Activated naive CD8-positive, alpha-beta T cell treated with anti-CD3 and anti-CD28 coated beads for 36 hours (primary cell): ENCODE measurements at regions not wholly inside any gene's neighbourhood (a gene's known extent, or its start where the extent isn't known, plus 50 kb on each side); places are given as distances from the start of the nearest gene placed in this dataset.

Experiments
- DNase-seq: peaks from one replicate; pipeline ENCODE4 v3.0.0; 2021
- H3K27ac Mint-ChIP-seq: one replicate; pipeline ENCODE4 v1.8.0; 2022; ENCODE audit warnings: mild to moderate bottlenecking, moderate library complexity, mixed read lengths
- H3K27me3 Mint-ChIP-seq: one replicate; pipeline ENCODE4 v1.8.0; 2022; ENCODE audit warnings: mild to moderate bottlenecking, mixed read lengths
- H3K36me3 Mint-ChIP-seq: one replicate; pipeline ENCODE4 v1.8.0; 2021; ENCODE audit warnings: mild to moderate bottlenecking, mixed read lengths
- H3K4me1 Mint-ChIP-seq: one replicate; pipeline ENCODE4 v1.8.0; 2021; ENCODE audit warnings: mixed read lengths
- H3K4me3 Mint-ChIP-seq: one replicate; pipeline ENCODE4 v1.8.0; 2022; ENCODE audit warnings: mild to moderate bottlenecking, moderate library complexity, mixed read lengths
- H3K9me3 Mint-ChIP-seq: one replicate; pipeline ENCODE4 v1.8.0; 2022; ENCODE audit warnings: mixed read lengths

- Mint-ChIP-seq H3K4me1 (no peaks in the 10 kb centered on the region), H3K4me3 (no peak overlapping the region), H3K36me3 (peaks cover 17% of the 10 kb centered on the region), H3K27me3 (no peaks in the 10 kb centered on the region), H3K27ac (no peak overlapping the region), H3K9me3 (peaks cover 2% of the 10 kb centered on the region)
- no peak for DNase-seq
Observed at GRCh38 chr2:18926631-18927524, 337.5 kb upstream of the NT5C1B start.

DNA sequence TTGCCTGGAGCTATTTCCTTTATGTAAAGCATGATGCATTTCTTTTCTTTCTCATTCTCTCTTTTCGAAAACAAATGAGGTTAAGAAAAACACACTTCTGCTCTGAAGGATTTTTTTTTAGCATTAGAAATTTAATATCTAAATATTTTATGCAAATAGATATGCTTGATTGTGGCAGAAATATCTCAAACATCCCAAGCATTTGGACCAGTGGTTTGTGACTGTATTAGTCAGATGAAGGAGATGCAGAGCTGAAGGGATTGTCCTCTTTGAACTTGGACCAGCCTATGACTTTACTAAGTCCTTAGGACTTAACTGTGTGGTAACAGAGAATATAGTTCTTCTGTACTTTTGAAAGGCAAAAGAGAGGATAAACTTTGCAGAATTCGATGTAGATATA is 335.9 kb upstream of the NT5C1B start:
- no peaks in the 10 kb centered on the region for H3K4me1 Mint-ChIP-seq
- peaks cover 2% of the 10 kb centered on the region for H3K9me3 Mint-ChIP-seq
- peaks cover 14% of the 10 kb centered on the region for H3K36me3 Mint-ChIP-seq
- no peaks in the 10 kb centered on the region for H3K27me3 Mint-ChIP-seq
- DNase-seq = no peak
- H3K4me3 Mint-ChIP-seq = no peak overlapping the region
- no peak overlapping the region for H3K27ac Mint-ChIP-seq

DNA sequence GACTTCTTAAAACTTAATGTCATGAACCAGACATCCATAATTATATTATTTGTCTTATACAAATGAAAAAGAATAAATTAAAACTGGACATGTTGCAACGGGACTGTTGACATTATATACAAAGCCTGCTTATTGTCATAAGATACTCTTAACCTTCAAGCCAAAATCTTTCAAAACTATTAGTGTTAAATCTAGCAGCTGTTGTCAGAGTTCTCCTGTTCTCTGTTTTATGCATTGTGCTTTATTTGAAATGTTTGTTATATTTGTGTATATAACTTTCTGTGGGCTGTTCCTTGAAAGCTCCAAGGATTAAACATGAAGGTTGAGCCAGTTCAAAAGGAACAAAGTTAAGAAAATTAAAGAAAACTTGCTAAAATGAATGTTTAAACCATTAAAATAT is 335.5 kb upstream of the NT5C1B start:
- peaks cover 14% of the 10 kb centered on the region for H3K36me3 Mint-ChIP-seq
- no peaks in the 10 kb centered on the region for H3K4me1 Mint-ChIP-seq
- peaks cover 2% of the 10 kb centered on the region for H3K9me3 Mint-ChIP-seq
- H3K27ac Mint-ChIP-seq = no peak overlapping the region
- no peaks in the 10 kb centered on the region for H3K27me3 Mint-ChIP-seq
- H3K4me3 Mint-ChIP-seq = no peak overlapping the region
- DNase-seq = no peak

DNA sequence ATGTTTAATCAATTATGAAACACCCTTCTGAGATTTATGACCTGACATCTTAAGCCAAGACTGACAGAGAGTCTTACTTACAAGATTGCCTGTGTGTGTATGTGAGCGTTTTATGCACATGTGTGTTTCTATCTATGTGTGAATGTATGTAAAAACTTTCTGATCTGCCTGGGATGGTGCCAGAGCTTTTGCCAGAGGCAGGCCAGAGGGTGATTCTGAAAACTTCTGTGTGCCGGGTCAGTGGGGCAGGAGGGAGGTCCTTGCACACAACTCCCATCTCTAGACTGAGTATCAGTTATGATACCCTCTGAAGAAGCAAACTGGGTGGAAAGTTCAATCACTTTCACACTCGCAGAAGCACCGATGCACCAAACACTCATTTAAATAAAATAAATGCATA is 335.0 kb upstream of the NT5C1B start:
- no peak overlapping the region for H3K4me3 Mint-ChIP-seq
- H3K36me3 Mint-ChIP-seq = peaks cover 12% of the 10 kb centered on the region
- H3K27ac Mint-ChIP-seq = no peak overlapping the region
- H3K4me1 Mint-ChIP-seq = no peaks in the 10 kb centered on the region
- H3K27me3 Mint-ChIP-seq = no peaks in the 10 kb centered on the region
- H3K9me3 Mint-ChIP-seq = peaks cover 2% of the 10 kb centered on the region
- no peak for DNase-seq

DNA sequence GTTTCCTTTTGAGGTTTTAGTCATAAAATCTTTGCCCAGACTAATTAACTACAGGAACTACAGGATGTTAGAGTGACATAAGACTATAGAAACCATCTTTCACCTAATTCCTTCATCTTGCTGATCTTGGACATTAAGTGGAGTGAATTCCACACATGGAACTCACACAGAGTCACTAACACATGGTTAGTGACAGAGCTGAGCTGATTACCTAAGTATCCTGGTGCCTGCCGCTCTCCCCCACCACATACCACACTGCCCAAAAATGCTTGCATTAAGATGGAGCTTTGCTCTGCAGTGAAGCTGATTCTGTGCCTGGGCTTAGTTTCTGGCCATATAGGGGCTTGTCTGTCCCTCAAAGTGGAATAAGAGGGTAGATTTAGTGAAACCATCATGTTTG is 332.9 kb upstream of the NT5C1B start:
- no peaks in the 10 kb centered on the region for H3K4me1 Mint-ChIP-seq
- H3K4me3 Mint-ChIP-seq = no peak overlapping the region
- H3K9me3 Mint-ChIP-seq = peaks cover 2% of the 10 kb centered on the region
- H3K27me3 Mint-ChIP-seq = no peaks in the 10 kb centered on the region
- no peak for DNase-seq
- peaks cover 13% of the 10 kb centered on the region for H3K36me3 Mint-ChIP-seq
- no peak overlapping the region for H3K27ac Mint-ChIP-seq

GRCh38 chr2:18918280-18918679 is 328.9 kb upstream of the NT5C1B start:
- Mint-ChIP-seq H3K9me3 (no peaks in the 10 kb centered on the region), H3K4me3 (no peak overlapping the region), H3K27me3 (no peaks in the 10 kb centered on the region), H3K4me1 (no peaks in the 10 kb centered on the region), H3K27ac (no peak overlapping the region), H3K36me3 (peaks cover 4% of the 10 kb centered on the region)
- no peak for DNase-seq

DNA sequence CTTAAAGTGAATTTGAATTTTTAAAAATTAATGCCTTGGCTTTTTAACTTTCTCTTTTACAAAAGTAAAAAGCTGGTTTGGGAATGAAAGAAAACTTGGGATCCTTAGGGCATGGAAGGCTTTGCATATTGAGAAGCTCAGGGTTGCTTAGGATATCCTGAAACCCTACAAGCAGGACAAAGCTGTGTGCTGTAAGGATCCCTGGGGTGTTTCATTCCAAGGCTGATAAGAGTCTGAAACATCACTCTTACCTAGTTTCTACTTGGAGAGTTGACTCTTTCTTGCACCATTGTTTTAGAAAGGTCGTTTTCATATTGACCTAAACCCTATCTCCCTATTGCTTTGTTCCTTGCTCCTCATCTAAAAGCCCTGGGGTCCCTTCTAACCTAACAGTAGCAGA is 325.9 kb upstream of the NT5C1B start:
- no peak for DNase-seq
- no peak overlapping the region for H3K4me3 Mint-ChIP-seq
- H3K4me1 Mint-ChIP-seq = no peaks in the 10 kb centered on the region
- H3K27me3 Mint-ChIP-seq = no peaks in the 10 kb centered on the region
- peaks cover 1% of the 10 kb centered on the region for H3K36me3 Mint-ChIP-seq
- H3K9me3 Mint-ChIP-seq = no peaks in the 10 kb centered on the region
- no peak overlapping the region for H3K27ac Mint-ChIP-seq

DNA sequence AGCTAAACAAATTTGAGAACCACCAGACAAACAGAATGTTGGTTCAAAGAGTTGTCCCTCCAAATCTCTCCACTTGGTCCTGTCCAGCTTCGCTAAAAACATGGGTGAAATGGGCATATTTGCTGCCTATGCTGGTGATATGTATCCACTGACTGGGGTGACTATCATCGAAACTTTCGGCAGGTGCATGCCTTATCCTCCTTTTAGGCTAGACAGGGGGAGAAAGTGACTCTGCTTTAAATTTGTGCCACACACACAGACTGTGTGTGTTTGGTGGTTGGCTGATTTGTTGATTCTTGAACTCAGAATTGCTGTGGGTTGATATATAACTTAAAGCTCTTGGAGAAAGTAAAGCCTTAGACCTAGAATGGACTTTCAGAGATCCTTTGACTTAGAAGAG is 324.1 kb upstream of the NT5C1B start:
- Mint-ChIP-seq H3K27ac (no peak overlapping the region), H3K36me3 (no peaks in the 10 kb centered on the region), H3K9me3 (no peaks in the 10 kb centered on the region)

GRCh38 chr2:18912225-18912888 is 323.0 kb upstream of the NT5C1B start:
- Mint-ChIP-seq H3K27ac (no peak overlapping the region), H3K36me3 (no peaks in the 10 kb centered on the region), H3K4me1 (no peaks in the 10 kb centered on the region), H3K4me3 (no peak overlapping the region), H3K27me3 (no peaks in the 10 kb centered on the region), H3K9me3 (no peaks in the 10 kb centered on the region)
- DNase-seq = no peak

More for the DNA sequence above, 324.1 kb upstream of the NT5C1B start:
- DNase-seq = no peak
- no peaks in the 10 kb centered on the region for H3K27me3 Mint-ChIP-seq
- H3K4me1 Mint-ChIP-seq = no peaks in the 10 kb centered on the region
- H3K4me3 Mint-ChIP-seq = no peak overlapping the region

GRCh38 chr2:18911416-18911815 is 322.0 kb upstream of the NT5C1B start:
- DNase-seq = no peak
- H3K4me1 Mint-ChIP-seq = no peaks in the 10 kb centered on the region
- peaks cover 3% of the 10 kb centered on the region for H3K36me3 Mint-ChIP-seq
- H3K9me3 Mint-ChIP-seq = no peaks in the 10 kb centered on the region
- H3K27ac Mint-ChIP-seq = no peak overlapping the region
- H3K4me3 Mint-ChIP-seq = no peak overlapping the region
- no peaks in the 10 kb centered on the region for H3K27me3 Mint-ChIP-seq

- no peak overlapping the region for H3K27ac Mint-ChIP-seq
- no peak for DNase-seq
- no peaks in the 10 kb centered on the region for H3K9me3 Mint-ChIP-seq
- H3K4me3 Mint-ChIP-seq = no peak overlapping the region
- H3K27me3 Mint-ChIP-seq = no peaks in the 10 kb centered on the region
- H3K36me3 Mint-ChIP-seq = peaks cover 6% of the 10 kb centered on the region
- no peaks in the 10 kb centered on the region for H3K4me1 Mint-ChIP-seq
Observed at GRCh38 chr2:18910843-18911242, 321.5 kb upstream of the NT5C1B start.

DNA sequence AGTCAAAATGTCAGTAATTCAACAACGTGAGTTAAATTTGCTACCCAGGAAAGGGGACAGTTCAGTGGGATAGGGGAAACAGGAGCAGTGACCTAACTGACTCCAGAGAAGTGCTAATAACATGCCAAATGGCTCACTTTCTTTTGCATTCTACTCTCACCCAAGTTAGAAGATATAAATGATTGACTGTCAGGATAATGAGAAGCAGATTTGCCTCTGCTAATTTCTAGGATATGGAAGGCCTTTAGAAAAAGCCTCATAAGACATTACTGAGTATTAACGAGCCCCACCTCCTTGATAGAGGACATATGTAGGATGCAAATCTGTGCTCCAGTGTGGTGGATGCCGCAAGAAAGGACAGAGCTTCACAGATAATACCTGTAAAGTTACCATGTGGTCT is 318.6 kb upstream of the NT5C1B start:
- H3K9me3 Mint-ChIP-seq = peaks cover 2% of the 10 kb centered on the region
- no peak overlapping the region for H3K4me3 Mint-ChIP-seq

DNA sequence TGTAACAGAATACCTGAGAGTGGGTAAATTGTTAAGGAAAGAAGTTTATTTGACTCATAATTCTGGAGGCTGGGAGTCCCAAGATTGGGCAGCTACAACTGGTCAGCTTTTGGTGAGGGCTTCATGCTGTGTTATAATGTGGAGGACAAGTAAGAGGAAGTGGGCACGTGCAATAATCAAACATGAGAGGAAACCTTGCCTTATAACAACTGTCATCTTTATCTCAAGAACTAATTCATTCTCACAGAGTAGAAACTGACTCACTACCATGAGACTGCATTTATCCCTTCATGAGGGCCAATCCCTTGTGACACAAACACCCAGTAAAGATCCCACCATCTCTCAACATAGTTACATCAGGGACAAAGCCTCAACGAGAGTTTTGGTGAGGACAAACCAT is 318.1 kb upstream of the NT5C1B start:
- H3K9me3 Mint-ChIP-seq = peaks cover 2% of the 10 kb centered on the region
- DNase-seq = no peak
- H3K27me3 Mint-ChIP-seq = no peaks in the 10 kb centered on the region
- H3K4me3 Mint-ChIP-seq = no peak overlapping the region
- no peak overlapping the region for H3K27ac Mint-ChIP-seq
- no peaks in the 10 kb centered on the region for H3K4me1 Mint-ChIP-seq
- peaks cover 7% of the 10 kb centered on the region for H3K36me3 Mint-ChIP-seq

More for the DNA sequence above, 318.6 kb upstream of the NT5C1B start:
- no peaks in the 10 kb centered on the region for H3K27me3 Mint-ChIP-seq
- H3K27ac Mint-ChIP-seq = no peak overlapping the region
- no peak for DNase-seq
- H3K4me1 Mint-ChIP-seq = no peaks in the 10 kb centered on the region
- peaks cover 7% of the 10 kb centered on the region for H3K36me3 Mint-ChIP-seq

DNA sequence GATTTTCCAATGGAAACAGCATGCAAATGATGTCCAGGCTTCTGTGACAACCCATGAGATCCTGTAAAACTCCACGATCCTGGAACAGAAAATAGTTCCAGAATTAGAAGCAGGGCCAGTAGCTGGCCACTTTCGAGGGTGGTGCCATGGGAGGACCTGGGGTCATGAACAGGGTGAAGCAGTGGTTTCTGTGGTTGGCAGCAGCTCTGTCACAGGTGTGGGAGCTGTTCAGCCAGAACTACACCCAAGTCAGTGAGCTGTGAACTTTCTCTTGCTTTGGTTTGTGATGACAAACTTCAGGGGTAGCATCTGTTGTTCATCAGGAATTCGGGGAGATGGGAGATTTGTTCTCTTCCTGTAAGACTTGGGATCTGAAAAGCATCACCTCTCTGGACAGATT is 314.4 kb upstream of the NT5C1B start:
- H3K4me3 Mint-ChIP-seq = no peak overlapping the region
- H3K4me1 Mint-ChIP-seq = no peaks in the 10 kb centered on the region
- peaks cover 7% of the 10 kb centered on the region for H3K36me3 Mint-ChIP-seq
- no peak overlapping the region for H3K27ac Mint-ChIP-seq
- DNase-seq = no peak
- peaks cover 2% of the 10 kb centered on the region for H3K9me3 Mint-ChIP-seq
- no peaks in the 10 kb centered on the region for H3K27me3 Mint-ChIP-seq

- H3K9me3 Mint-ChIP-seq = peaks cover 2% of the 10 kb centered on the region
- H3K4me3 Mint-ChIP-seq = no peak overlapping the region
- no peak for DNase-seq
- no peaks in the 10 kb centered on the region for H3K27me3 Mint-ChIP-seq
- H3K36me3 Mint-ChIP-seq = peaks cover 4% of the 10 kb centered on the region
- H3K27ac Mint-ChIP-seq = no peak overlapping the region
- no peaks in the 10 kb centered on the region for H3K4me1 Mint-ChIP-seq
Observed at GRCh38 chr2:18901242-18901641, 311.9 kb upstream of the NT5C1B start.

DNA sequence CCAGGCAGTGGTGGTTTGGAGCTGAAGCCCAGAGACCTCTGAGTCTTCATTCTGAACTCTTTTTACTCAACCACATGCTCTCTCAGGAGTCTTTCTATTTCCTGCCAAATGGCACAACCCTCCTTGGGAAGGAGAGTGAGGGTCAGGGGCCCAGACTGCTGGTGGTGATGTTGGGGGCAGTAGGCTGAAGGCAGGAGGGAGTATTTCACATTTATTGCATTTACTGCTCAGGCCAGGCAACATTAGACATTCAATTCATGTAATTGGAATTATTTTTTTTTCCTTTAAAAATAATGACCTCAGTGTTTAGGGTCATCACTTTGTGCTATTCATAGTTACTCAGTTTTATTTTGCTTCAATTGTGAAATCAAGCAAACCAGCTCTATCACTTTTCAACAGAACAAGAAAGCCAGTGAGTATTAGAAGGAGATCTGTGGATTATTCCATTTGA is 311.3 kb upstream of the NT5C1B start:
- Mint-ChIP-seq H3K9me3 (peaks cover 2% of the 10 kb centered on the region), H3K4me3 (no peak overlapping the region), H3K4me1 (no peaks in the 10 kb centered on the region), H3K36me3 (peaks cover under 1% of the 10 kb centered on the region), H3K27me3 (no peaks in the 10 kb centered on the region), H3K27ac (no peak overlapping the region)
- no peak for DNase-seq
